ENCODE measurements at regions not wholly inside any gene's neighbourhood (a gene's known extent, or its start where the extent isn't known, plus 50 kb on each side); places are given as distances from the start of the nearest gene placed in this dataset.

DNA sequence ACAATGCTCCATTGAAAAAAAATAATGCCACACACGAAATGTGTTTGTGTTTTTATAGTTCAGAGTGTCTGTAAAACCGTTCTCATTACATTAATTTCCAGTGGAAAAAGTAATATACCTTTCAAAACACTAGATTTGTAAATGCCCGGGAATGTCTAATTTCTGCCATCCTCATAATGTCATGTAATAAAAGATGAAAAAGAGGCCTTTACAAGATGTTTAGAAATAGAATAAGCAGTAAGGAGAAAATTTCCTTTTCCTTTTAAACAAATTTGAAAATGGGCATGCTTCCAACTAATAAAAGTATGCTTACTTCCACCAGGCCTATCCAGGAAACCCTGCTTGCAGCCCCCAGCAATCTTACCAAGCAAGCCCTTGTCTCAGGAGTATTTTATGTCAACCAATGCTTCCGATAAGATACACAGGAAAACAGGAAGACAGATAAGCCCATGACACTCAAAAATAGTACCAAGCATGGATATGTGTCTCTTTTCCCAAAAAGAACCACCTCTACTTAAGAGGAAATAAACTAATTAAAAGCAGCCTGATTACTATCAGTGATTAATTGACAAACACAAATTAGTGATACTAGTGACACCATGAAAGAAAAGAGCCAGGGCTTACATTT lies 894.7 kb upstream of the INTU start (continued):
- TF ChIP-seq, protein P1, sequence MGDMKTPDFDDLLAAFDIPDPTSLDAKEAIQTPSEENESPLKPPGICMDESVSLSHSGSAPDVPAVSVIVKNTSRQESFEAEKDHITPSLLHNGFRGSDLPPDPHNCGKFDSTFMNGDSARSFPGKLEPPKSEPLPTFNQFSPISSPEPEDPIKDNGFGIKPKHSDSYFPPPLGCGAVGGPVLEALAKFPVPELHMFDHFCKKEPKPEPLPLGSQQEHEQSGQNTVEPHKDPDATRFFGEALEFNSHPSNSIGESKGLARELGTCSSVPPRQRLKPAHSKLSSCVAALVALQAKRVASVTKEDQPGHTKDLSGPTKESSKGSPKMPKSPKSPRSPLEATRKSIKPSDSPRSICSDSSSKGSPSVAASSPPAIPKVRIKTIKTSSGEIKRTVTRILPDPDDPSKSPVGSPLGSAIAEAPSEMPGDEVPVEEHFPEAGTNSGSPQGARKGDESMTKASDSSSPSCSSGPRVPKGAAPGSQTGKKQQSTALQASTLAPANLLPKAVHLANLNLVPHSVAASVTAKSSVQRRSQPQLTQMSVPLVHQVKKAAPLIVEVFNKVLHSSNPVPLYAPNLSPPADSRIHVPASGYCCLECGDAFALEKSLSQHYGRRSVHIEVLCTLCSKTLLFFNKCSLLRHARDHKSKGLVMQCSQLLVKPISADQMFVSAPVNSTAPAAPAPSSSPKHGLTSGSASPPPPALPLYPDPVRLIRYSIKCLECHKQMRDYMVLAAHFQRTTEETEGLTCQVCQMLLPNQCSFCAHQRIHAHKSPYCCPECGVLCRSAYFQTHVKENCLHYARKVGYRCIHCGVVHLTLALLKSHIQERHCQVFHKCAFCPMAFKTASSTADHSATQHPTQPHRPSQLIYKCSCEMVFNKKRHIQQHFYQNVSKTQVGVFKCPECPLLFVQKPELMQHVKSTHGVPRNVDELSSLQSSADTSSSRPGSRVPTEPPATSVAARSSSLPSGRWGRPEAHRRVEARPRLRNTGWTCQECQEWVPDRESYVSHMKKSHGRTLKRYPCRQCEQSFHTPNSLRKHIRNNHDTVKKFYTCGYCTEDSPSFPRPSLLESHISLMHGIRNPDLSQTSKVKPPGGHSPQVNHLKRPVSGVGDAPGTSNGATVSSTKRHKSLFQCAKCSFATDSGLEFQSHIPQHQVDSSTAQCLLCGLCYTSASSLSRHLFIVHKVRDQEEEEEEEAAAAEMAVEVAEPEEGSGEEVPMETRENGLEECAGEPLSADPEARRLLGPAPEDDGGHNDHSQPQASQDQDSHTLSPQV (IDR thresholded peaks at IDR 0.05) = no peak

DNA sequence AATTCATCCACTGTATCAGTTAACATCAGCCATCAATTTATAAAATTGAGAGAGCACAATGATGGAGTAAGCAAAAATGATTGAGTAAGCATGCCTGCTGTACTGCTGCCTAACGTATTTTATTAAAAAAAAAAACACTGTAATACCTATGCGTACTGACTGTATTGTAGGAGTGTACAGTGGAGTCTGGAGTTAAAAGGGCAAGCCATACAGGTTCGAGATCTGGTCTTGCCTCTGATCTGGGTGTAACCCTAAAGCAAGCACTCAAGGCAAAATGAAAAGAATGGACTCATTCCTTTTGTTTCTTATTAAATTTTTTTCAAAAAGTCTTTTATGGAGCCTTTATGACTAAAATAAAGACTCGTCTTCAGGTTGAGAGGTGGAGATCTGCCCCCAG lies 894.2 kb upstream of the INTU start:
- no peak overlapping the region for H3K9ac ChIP-seq (ENCODE audit: control insufficient read depth, insufficient read depth, low read length)
- no peak for FAIRE-seq
- no peaks in the 10 kb centered on the region for H3K27me3 ChIP-seq (replicated peaks in 1 of 2; ENCODE audit: control insufficient read depth in 2 of 2, insufficient read depth in 2 of 2, low read length in 1 of 2)
- no peak for DNase-seq (ENCODE audit: low read depth, low spot score)
- H2AFZ ChIP-seq (ENCODE audit: control insufficient read depth, low read depth, low read length) = no peak overlapping the region
- no peak overlapping the region for H3K27ac ChIP-seq (ENCODE audit: control insufficient read depth, insufficient read depth)
- H3K36me3 ChIP-seq (ENCODE audit: control insufficient read depth in 2 of 2, insufficient read depth in 2 of 2, low read length in 1 of 2) = no peaks in the 10 kb centered on the region
- H3K4me1 ChIP-seq (ENCODE audit: control insufficient read depth, insufficient read depth, low read length) = no peaks in the 10 kb centered on the region
- SMC1A ChIA-PET (ENCODE audit: uncharacterized antibody, unreplicated experiment) = interaction anchor here (0.6 kb wide), 1 partner anchor 728 kb away, joined by 3 read pairs; no protein-coding TSS in a partner anchor
- in situ Hi-C loops (cut with MboI) (no loop called here), intact Hi-C loops (cut with micrococcal nuclease; ENCODE audit: unreplicated experiment) (no loop called here)
- H4K20me1 ChIP-seq (ENCODE audit: control insufficient read depth, insufficient read depth) = no peaks in the 10 kb centered on the region
- H3K4me3 ChIP-seq = no peak overlapping the region
- H3K79me2 ChIP-seq (ENCODE audit: control insufficient read depth, insufficient read depth, low read length) = no peaks in the 10 kb centered on the region
- RAD21 ChIA-PET (ENCODE audit: unreplicated experiment) = no interaction called here
- whole genome bisulfite sequencing (ENCODE audit: insufficient coverage, insufficient replicate concordance, low lambda C conversion rate, missing lambda C conversion rate) = 5% methylated on average over 4 of the region's 4 CpGs
- CTCF ChIA-PET = no interaction called here
- no peaks in the 10 kb centered on the region for H3K9me3 ChIP-seq (replicated peaks; ENCODE audit: control insufficient read depth, insufficient read depth, low read length)
- ATAC-seq = no peak
- H3K4me2 ChIP-seq (ENCODE audit: control insufficient read depth, insufficient read depth) = no peak overlapping the region
- no TSS peak for BruUV-seq (replicated peaks)
- POLR2A ChIA-PET = no interaction called here
- TF ChIP-seq, protein P2, sequence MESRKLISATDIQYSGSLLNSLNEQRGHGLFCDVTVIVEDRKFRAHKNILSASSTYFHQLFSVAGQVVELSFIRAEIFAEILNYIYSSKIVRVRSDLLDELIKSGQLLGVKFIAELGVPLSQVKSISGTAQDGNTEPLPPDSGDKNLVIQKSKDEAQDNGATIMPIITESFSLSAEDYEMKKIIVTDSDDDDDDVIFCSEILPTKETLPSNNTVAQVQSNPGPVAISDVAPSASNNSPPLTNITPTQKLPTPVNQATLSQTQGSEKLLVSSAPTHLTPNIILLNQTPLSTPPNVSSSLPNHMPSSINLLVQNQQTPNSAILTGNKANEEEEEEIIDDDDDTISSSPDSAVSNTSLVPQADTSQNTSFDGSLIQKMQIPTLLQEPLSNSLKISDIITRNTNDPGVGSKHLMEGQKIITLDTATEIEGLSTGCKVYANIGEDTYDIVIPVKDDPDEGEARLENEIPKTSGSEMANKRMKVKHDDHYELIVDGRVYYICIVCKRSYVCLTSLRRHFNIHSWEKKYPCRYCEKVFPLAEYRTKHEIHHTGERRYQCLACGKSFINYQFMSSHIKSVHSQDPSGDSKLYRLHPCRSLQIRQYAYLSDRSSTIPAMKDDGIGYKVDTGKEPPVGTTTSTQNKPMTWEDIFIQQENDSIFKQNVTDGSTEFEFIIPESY (IDR thresholded peaks at IDR 0.05) = no peak
- TF ChIP-seq ZZZ3 (IDR thresholded peaks at IDR 0.05; ENCODE audit: control insufficient read depth, insufficient read length, low read depth) (no peak), CBX3 (IDR thresholded peaks at IDR 0.05; ENCODE audit: borderline replicate concordance, low read depth) (no peak), POLR2AphosphoS2 (IDR thresholded peaks at IDR 0.05; ENCODE audit: low read depth, low read length) (no peak), TCF7 (IDR thresholded peaks at IDR 0.05; ENCODE audit: borderline replicate concordance) (no peak), RAD51 (IDR thresholded peaks at IDR 0.05) (no peak), MEF2A (IDR thresholded peaks at IDR 0.05; ENCODE audit: insufficient read depth, low read depth, low read length) (no peak), MTA2 (IDR thresholded peaks at IDR 0.05; ENCODE audit: low read depth) (no peak), SIX5 (IDR thresholded peaks at IDR 0.05; ENCODE audit: low read depth, low read length, severe bottlenecking) (no peak), CHD1 (IDR thresholded peaks at IDR 0.05; ENCODE audit: low read depth, low read length) (no peak)
- TF ChIP-seq, protein P1 (IDR thresholded peaks at IDR 0.05) = no peak
